ENCODE measurements at regions not wholly inside any gene's neighbourhood (a gene's known extent, or its start where the extent isn't known, plus 50 kb on each side); places are given as distances from the start of the nearest gene placed in this dataset.

DNA sequence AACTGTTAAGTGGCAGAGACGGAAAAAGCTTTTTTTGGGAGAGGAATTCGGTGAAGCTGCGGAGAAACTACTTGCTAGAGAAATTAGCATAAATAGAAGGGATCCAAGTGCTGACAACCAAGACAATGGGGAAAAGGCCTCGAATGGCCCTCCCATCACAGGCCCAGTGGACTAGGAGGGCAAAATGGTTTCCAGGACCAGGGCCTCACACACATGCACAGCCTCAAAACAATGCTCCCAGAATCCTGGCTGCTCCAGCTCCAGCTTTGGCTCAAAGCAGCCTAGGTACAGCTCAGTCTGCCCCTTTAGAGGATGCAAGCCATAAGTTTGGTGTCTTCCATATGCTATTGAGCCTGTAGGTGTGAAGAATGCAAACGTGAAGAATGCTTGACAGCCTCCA is 388.2 kb downstream of the OTOL1 start:
- TF ChIP-seq, protein P1, sequence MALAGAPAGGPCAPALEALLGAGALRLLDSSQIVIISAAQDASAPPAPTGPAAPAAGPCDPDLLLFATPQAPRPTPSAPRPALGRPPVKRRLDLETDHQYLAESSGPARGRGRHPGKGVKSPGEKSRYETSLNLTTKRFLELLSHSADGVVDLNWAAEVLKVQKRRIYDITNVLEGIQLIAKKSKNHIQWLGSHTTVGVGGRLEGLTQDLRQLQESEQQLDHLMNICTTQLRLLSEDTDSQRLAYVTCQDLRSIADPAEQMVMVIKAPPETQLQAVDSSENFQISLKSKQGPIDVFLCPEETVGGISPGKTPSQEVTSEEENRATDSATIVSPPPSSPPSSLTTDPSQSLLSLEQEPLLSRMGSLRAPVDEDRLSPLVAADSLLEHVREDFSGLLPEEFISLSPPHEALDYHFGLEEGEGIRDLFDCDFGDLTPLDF (CRISPR knock-in tag; IDR thresholded peaks at IDR 0.05), result no peak
- TF ChIP-seq, protein P2, sequence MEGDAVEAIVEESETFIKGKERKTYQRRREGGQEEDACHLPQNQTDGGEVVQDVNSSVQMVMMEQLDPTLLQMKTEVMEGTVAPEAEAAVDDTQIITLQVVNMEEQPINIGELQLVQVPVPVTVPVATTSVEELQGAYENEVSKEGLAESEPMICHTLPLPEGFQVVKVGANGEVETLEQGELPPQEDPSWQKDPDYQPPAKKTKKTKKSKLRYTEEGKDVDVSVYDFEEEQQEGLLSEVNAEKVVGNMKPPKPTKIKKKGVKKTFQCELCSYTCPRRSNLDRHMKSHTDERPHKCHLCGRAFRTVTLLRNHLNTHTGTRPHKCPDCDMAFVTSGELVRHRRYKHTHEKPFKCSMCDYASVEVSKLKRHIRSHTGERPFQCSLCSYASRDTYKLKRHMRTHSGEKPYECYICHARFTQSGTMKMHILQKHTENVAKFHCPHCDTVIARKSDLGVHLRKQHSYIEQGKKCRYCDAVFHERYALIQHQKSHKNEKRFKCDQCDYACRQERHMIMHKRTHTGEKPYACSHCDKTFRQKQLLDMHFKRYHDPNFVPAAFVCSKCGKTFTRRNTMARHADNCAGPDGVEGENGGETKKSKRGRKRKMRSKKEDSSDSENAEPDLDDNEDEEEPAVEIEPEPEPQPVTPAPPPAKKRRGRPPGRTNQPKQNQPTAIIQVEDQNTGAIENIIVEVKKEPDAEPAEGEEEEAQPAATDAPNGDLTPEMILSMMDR (IDR thresholded peaks at IDR 0.05), result no peak
- TF ChIP-seq, protein P3, sequence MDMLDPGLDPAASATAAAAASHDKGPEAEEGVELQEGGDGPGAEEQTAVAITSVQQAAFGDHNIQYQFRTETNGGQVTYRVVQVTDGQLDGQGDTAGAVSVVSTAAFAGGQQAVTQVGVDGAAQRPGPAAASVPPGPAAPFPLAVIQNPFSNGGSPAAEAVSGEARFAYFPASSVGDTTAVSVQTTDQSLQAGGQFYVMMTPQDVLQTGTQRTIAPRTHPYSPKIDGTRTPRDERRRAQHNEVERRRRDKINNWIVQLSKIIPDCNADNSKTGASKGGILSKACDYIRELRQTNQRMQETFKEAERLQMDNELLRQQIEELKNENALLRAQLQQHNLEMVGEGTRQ (CRISPR knock-in tag; IDR thresholded peaks at IDR 0.05), result no peak
- TF ChIP-seq, protein P4, sequence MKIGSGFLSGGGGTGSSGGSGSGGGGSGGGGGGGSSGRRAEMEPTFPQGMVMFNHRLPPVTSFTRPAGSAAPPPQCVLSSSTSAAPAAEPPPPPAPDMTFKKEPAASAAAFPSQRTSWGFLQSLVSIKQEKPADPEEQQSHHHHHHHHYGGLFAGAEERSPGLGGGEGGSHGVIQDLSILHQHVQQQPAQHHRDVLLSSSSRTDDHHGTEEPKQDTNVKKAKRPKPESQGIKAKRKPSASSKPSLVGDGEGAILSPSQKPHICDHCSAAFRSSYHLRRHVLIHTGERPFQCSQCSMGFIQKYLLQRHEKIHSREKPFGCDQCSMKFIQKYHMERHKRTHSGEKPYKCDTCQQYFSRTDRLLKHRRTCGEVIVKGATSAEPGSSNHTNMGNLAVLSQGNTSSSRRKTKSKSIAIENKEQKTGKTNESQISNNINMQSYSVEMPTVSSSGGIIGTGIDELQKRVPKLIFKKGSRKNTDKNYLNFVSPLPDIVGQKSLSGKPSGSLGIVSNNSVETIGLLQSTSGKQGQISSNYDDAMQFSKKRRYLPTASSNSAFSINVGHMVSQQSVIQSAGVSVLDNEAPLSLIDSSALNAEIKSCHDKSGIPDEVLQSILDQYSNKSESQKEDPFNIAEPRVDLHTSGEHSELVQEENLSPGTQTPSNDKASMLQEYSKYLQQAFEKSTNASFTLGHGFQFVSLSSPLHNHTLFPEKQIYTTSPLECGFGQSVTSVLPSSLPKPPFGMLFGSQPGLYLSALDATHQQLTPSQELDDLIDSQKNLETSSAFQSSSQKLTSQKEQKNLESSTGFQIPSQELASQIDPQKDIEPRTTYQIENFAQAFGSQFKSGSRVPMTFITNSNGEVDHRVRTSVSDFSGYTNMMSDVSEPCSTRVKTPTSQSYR (CRISPR knock-in tag; IDR thresholded peaks at IDR 0.05), result no peak
- TF ChIP-seq, protein P5, sequence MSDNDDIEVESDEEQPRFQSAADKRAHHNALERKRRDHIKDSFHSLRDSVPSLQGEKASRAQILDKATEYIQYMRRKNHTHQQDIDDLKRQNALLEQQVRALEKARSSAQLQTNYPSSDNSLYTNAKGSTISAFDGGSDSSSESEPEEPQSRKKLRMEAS (CRISPR knock-in tag; IDR thresholded peaks at IDR 0.05), result no peak
- TF ChIP-seq GRHL2 (CRISPR knock-in tag; IDR thresholded peaks at IDR 0.05; ENCODE audit: insufficient replicate concordance, severe bottlenecking) (no peak), FOXJ3 (CRISPR knock-in tag; IDR thresholded peaks at IDR 0.05; ENCODE audit: borderline replicate concordance) (no peak), ATF1 (CRISPR knock-in tag; IDR thresholded peaks at IDR 0.05) (no peak), CREM (CRISPR knock-in tag; IDR thresholded peaks at IDR 0.05) (no peak), NR2C2 (CRISPR knock-in tag; IDR thresholded peaks at IDR 0.05) (no peak), PRRX2 (CRISPR knock-in tag; IDR thresholded peaks at IDR 0.05) (no peak), SMAD4 (CRISPR knock-in tag; IDR thresholded peaks at IDR 0.05) (no peak), ESRRA (CRISPR knock-in tag; IDR thresholded peaks at IDR 0.05; ENCODE audit: borderline replicate concordance) (no peak)
- TF ChIP-seq, protein P6, sequence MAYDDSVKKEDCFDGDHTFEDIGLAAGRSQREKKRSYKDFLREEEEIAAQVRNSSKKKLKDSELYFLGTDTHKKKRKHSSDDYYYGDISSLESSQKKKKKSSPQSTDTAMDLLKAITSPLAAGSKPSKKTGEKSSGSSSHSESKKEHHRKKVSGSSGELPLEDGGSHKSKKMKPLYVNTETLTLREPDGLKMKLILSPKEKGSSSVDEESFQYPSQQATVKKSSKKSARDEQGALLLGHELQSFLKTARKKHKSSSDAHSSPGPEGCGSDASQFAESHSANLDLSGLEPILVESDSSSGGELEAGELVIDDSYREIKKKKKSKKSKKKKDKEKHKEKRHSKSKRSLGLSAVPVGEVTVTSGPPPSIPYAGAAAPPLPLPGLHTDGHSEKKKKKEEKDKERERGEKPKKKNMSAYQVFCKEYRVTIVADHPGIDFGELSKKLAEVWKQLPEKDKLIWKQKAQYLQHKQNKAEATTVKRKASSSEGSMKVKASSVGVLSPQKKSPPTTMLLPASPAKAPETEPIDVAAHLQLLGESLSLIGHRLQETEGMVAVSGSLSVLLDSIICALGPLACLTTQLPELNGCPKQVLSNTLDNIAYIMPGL (CRISPR knock-in tag; IDR thresholded peaks at IDR 0.05), result no peak

All from WTC11 (cell line).